Hematopoietic multipotent progenitor cell treated with erythropoietin and hydrocortisone succinate and interleukin-3 and kit ligand, for 17 days (in vitro differentiated cells): ENCODE measurements at regions not wholly inside any gene's neighbourhood (a gene's known extent, or its start where the extent isn't known, plus 50 kb on each side); places are given as distances from the start of the nearest gene placed in this dataset.
"Not testable (repeated sequence)": the region's sequence is repeated elsewhere in the genome, so short reads cannot be mapped to it uniquely, and the experiment has no call there.

Experiments used
- DNase-seq: peaks from one replicate; pipeline ENCODE4 v3.0.0-alpha.2; 2015; ENCODE audit warnings: low spot score

DNA sequence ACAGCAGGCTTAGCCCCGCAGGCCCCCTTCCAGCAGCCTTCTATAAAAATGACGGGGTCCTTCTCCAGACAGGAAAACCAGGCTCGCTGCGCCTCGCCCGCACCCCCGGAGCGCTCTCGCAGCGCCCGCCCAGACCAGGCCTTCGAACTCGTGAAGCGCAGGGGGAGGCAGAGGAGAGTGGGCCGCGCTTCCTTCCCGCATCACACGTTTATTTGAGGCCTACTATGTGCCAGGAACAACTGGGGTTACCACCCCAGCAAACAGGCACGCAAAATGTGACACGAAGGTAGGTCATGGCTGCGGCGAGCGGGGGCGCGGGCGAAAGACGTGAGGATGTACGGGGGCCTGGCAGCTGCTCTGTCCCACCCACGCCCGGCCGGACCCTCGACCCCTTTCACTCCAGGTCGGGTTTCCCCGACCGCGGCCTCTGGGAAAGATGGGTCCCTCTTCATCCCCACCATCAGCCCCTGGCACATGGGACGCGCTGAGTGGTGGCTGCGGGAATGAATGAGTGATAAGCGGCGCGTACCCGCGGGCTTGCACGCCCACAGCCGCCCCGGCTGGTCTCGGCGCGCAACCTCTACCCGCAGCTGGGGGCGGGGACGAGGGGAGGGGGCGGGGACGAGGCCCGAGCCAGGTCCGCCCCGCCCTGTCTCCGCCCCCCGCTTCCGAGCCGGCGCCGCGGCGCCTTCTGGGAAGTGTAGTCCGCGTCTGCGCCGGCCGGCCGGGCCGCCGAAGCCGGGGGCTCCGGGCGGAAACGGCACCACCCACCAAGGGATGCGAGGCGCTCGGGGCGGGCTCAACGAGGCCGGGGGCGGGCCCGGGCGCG lies 59.1 kb downstream of the ZNF467 start:
- DNase-seq: peak; percentile 39

DNA sequence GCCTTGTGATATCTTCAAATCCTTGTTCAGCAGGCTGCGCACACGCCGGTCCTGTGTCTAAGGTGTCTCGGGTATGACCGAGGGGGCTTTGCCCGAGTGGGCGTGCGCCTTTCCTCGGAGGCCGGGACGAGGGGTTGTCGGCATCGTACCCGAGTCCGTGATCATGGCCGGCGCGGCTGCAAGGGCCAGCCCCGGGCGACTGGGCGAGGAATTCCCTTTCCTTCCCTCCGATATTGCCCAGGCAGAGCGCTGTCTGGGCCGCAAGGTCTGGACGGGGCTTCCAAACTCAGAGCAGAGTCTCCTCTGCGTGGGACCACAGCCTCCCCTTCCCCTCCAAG lies 59.7 kb downstream of the ZNF467 start:
- no peak for DNase-seq

- DNase-seq: no peak
Observed at GRCh38 chr7:149713061-149713730, 60.2 kb downstream of the ZNF467 start.

DNA sequence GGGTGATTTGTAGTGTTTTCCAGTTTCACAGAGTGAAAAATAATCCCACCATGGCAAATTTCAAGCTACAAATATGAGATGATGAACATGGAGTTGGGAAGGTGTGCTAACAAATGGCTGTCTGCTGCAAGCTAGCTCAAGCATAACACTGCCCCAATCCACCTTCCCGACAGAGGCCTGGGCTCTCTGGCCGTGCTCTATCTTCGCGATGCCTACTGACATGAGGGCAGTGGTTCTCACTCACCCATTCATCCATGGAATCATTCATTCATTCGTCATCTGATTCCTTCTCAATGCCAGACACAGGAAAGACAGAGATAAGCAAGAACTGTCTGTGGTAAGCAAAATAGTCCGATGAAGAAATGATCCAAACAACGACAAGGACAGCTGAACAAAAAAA lies 65.4 kb downstream of the ZNF467 start:
- no peak for DNase-seq

DNA sequence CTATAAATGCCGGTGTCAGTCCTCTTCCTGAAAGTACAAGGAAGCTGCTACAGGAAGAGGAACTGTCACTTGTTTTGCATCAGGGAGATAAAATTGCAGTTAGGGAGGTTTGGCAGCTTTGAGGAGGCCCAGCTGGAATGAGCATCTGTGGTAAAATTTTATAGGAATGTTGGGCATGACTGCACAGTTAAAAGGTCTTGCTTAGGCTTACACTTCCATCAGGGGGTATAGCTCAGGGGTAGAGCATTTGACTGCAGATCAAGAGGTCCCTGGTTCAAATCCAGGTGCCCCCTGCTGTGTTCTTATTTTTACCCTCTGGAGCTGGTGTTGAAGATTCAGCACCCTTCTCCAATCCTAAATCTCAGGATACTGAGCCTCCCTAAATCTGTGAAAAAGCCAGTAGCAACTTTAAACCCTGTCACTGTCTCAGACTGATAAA lies 65.9 kb downstream of the ZNF467 start:
- no peak for DNase-seq

DNA sequence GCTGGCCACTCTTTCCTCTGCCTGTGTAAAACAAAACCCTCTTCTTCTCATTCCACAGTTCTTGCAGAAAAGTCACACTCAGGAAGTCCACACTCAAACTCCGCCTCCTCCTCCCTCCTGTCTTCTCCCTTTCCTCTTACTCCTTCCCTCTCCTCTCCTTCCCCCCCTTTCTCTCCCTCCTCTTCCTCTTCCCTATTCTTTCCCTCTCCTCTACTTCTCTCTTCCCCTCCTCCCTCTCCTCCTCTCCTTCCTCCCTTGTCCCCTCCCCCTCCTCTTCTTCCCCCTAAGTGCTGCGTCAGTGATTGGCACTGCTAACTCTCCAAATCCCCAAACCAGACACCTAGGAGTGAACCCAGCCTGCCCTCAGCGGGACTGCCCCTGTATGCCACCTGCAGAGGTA lies 67.0 kb downstream of the ZNF467 start:
- no peak for DNase-seq

DNA sequence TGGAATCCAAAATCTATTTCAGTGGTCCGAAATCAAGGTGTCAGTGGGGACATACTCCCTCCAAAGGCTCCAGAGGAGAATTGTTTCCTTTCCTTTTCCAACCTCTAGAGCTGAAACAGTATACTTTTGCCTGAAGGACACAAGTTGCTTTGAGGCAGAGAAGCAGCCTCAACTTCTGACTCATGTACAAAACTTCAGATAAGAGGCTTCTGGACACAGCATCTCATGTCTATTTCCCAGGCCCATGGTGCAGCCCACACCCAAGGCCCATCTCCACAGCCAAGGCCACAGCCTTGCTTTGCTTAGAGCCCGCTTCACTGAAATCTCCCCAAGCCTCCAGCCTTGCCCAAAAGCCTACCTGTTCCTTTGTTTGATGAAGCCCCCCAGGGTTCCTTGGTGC lies 68.9 kb downstream of the ZNF467 start:
- no peak for DNase-seq

- DNase-seq: no peak
Observed at GRCh38 chr7:149703044-149703650, 70.2 kb downstream of the ZNF467 start.

DNA sequence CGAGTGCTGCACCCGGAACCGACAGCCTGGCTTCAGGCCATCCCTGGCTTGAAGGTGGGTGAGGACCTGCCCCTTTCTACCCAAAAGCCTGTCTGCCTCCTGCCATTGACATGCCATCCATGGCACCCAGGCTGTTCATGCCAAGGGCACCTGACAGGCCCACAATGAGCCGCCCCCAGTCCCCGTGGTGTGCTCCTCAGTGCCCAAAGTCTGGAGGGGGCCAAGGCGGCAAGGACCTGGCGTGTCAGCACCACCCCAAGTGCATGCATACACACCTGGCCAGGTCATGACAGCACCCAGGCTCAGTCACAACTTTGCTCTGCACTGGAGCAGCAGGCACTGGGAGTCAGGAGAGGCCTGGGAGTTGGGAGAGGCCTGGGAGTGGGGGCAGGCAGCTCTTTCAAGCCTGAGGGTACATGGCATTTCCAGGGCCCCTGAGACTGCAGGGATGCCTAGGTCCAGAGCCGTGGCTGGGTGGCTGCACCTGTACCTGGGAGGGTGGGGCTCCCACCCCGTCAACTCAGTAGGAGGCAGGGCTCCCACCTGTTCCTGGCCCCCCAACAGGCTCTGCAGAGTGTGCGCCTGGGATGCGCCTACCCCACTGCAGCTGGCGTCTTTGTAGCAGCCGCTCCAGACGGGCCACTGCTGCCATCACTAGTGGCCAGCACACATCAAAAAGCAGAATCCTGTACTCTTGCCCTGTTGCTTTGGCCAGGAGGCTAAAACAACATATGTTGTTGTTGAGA lies 71.7 kb downstream of the ZNF467 start:
- no peak for DNase-seq

GRCh38 chr7:149697767-149698166 lies 75.6 kb downstream of the ZNF467 start:
- DNase-seq: not testable (repeated sequence)

GRCh38 chr7:149696280-149696679 lies 77.1 kb downstream of the ZNF467 start:
- no peak for DNase-seq

GRCh38 chr7:149692557-149692982 lies 80.8 kb downstream of the ZNF467 start:
- no peak for DNase-seq

DNA sequence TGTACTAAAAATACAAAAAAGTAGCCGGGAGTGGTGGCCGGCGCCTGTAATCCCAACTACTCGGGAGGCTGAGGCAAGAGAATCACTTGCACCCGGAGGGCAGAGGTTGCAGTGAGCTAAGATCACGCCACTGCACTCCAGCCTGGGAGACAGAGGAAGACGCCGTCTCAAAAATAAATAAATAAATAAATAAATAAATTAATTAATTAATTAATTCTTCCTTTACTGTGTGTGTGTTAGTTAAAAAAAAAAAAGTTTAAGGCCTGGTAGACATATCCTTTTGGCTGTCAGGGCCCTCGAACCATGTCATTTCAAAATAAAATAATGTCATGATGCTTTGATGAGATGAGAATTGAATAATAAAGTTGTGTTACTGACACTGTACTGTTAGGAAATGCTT lies 81.3 kb downstream of the ZNF467 start:
- DNase-seq: no peak

- no peak for DNase-seq
Observed at GRCh38 chr7:149690688-149691446, 82.5 kb downstream of the ZNF467 start.

GRCh38 chr7:149689291-149689721 lies 84.1 kb downstream of the ZNF467 start:
- DNase-seq: no peak

DNA sequence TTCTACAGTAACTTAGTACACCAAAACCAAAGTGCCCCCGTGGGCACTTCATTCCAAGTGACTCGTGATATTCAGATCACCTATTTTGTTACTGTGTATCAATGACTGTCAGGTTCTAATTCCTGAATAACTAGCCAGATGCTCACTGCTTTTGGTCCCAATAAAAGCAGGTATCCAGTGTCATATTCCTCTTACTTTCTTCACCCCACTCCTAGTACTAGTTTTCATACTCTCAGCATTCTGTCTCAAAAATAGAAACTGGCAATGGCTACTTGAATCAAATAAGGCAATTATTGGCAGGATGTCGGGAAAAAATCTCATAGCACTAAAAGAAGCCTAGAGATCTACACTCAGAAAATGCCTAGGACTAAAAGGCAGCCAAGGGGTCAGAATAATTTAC lies 84.6 kb downstream of the ZNF467 start:
- DNase-seq: no peak

GRCh38 chr7:149687820-149688219 lies 85.6 kb downstream of the ZNF467 start:
- DNase-seq: not testable (repeated sequence)

DNA sequence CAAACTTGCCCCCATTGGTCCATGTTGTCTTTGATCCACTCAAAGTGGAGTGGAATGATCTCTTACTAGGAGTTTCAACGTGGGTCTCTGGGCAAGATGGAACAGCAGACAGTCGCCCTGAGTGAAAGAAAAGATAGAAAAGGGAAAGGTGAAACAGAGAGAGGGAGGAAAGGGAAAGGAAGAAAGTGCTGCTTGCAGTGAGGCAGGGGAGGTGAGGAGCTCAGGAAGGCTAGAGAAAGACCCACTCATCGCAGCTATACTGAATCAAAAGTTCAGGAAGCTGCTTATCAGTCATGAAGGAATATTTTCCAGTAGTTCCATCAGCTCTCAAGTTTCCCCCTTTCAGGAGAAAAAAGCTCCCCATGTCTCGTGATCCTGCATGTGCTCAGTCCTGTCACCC lies 86.9 kb downstream of the ZNF467 start:
- DNase-seq: no peak

DNA sequence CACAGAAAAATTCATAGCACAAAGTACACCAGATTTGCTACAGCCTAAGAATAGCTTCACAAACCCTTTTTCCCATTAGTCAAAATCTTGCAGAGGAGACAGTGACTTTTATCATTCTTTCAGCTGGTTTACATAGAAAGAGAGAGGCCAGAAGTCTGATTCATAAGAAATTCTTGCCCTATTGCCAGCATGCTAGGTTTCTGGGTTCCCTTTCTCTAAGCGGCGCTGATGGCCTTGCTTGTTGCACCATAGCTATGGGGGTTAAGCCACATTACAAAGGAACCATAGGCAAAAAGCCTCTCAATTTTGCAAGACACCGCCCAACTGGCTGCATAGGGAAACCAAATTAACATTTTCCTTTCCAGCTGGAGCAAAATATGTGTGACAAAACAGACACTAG lies 87.4 kb downstream of the ZNF467 start:
- no peak for DNase-seq

GRCh38 chr7:149685455-149685854 lies 87.9 kb downstream of the ZNF467 start:
- no peak for DNase-seq

DNA sequence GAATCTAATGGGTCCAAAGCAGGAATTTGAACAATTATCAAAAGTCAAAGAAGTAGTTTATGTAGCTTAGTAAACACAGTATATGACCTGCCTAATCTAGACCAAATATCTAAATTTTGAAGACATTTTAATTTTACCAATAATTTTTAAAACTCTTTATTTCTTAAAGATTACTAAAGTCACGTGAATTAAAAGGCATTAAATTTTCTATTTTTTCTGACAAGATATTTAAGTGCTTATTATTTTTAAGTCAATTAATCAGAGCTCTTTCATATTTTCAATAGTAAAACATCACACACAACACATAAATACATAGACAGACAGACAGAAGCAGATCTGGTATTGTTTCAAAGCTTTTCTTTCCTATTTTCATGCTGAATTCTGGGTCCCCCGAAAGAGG lies 89.5 kb downstream of the ZNF467 start:
- DNase-seq: no peak

DNA sequence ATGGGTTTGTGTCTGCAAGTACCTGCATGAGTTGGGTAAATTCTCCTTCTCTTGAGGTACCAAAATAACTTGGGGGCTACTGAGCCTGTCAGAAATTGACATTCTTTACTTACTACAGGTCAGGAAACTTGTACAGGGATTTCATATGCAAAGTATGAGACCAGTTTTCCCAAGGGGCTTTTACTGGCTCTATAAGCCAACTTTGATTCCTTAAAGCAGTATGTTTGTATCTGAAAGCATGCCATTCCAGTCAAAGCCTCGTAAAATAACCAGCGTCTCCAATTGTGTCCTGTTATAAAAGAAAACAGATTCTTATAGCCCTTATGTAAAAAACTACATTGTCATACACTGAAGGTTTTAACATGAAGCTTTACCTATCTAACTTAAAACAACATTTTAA lies 90.2 kb downstream of the ZNF467 start:
- no peak for DNase-seq
